Glutamatergic neuron (in vitro differentiated cells): ENCODE measurements at regions not wholly inside any gene's neighbourhood (a gene's known extent, or its start where the extent isn't known, plus 50 kb on each side); places are given as distances from the start of the nearest gene placed in this dataset.
A peak's percentile ranks its signal among the peaks of the same experiment; 100 is the strongest.

ENCODE experiments used
- DNase-seq: peaks from one replicate; pipeline ENCODE4 v3.0.0; 2022
- H3K27ac Mint-ChIP-seq: one replicate; pipeline ENCODE4 v1.8.0; 2020; ENCODE audit warnings: mild to moderate bottlenecking, mixed read lengths, inconsistent platforms; ENCODE audit not compliant: unreplicated experiment
- H3K27me3 Mint-ChIP-seq: one replicate; pipeline ENCODE4 v1.8.0; 2020; ENCODE audit warnings: mild to moderate bottlenecking, moderate library complexity, mixed read lengths, inconsistent platforms; ENCODE audit not compliant: unreplicated experiment
- H3K36me3 Mint-ChIP-seq: one replicate; pipeline ENCODE4 v1.8.0; 2020; ENCODE audit warnings: mild to moderate bottlenecking, mixed read lengths, inconsistent platforms; ENCODE audit not compliant: unreplicated experiment
- H3K4me1 Mint-ChIP-seq: one replicate; pipeline ENCODE4 v1.8.0; 2020; ENCODE audit warnings: mild to moderate bottlenecking, low read depth, mixed read lengths, inconsistent platforms; ENCODE audit not compliant: unreplicated experiment
- H3K4me3 Mint-ChIP-seq: one replicate; pipeline ENCODE4 v1.8.0; 2020; ENCODE audit warnings: mild to moderate bottlenecking, mixed read lengths, inconsistent platforms; ENCODE audit not compliant: unreplicated experiment
- H3K9me3 Mint-ChIP-seq: one replicate; pipeline ENCODE4 v1.8.0; 2020; ENCODE audit warnings: mild to moderate bottlenecking, moderate library complexity, mixed read lengths, inconsistent platforms; ENCODE audit not compliant: unreplicated experiment
- TF ChIP-seq, protein P1 (sequence below): fragments of 200-600 bp; sonication (generic); IDR thresholded peaks from one replicate; pipeline ENCODE4 v1.5.0; 2021; ENCODE audit not compliant: partially characterized antibody, unreplicated experiment

DNA sequence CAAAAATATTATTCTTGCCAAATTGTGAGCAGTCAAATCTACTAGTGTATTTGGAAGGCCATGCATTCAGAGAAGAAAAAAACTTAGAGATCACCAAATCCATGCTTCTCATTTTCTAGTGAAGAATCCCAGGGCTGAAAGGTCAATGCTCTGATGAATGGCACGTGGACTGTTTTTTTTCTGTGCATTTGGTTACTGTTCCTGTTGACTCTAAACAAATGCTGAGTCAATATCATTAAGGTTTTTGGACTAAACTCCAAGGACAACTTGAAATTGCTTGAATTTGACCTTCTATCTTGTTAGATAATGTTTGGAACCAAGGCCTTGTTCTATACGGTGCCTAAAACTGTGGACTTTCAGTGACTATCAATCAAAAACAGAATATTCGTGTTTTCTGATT lies 142.2 kb downstream of the OSTF1 start:
- Mint-ChIP-seq H3K27me3 (no peaks in the 10 kb centered on the region), H3K36me3 (peaks cover 4% of the 10 kb centered on the region), H3K4me1 (no peaks in the 10 kb centered on the region), H3K4me3 (no peak overlapping the region), H3K9me3 (peaks cover 1% of the 10 kb centered on the region), H3K27ac (no peak overlapping the region)
- TF ChIP-seq, protein P1, sequence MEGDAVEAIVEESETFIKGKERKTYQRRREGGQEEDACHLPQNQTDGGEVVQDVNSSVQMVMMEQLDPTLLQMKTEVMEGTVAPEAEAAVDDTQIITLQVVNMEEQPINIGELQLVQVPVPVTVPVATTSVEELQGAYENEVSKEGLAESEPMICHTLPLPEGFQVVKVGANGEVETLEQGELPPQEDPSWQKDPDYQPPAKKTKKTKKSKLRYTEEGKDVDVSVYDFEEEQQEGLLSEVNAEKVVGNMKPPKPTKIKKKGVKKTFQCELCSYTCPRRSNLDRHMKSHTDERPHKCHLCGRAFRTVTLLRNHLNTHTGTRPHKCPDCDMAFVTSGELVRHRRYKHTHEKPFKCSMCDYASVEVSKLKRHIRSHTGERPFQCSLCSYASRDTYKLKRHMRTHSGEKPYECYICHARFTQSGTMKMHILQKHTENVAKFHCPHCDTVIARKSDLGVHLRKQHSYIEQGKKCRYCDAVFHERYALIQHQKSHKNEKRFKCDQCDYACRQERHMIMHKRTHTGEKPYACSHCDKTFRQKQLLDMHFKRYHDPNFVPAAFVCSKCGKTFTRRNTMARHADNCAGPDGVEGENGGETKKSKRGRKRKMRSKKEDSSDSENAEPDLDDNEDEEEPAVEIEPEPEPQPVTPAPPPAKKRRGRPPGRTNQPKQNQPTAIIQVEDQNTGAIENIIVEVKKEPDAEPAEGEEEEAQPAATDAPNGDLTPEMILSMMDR: no peak
- DNase-seq: no peak

DNA sequence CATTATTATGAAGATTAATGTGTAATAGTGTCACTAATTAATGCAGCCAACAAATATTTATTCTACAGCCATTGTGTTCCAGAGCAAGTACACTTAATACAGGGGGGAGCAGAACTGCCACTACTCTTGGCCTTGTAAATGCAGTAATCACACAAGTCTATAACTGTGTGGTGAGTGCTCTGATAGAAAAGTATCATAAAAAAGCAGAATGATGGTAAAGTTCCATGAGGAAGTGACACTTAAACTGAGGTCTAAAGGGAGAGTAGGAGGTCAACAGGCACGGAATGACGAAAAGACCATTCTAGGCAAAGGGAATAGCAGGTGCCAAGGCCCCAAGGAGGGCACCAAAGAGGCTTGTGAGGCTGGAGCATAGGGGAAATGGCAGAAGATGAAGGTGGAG lies 142.9 kb downstream of the OSTF1 start:
- H3K36me3 Mint-ChIP-seq: peaks cover 6% of the 10 kb centered on the region
- TF ChIP-seq, protein P1: no peak
- H3K4me3 Mint-ChIP-seq: no peak overlapping the region
- DNase-seq: no peak
- peaks cover 1% of the 10 kb centered on the region for H3K9me3 Mint-ChIP-seq
- no peaks in the 10 kb centered on the region for H3K4me1 Mint-ChIP-seq
- no peak overlapping the region for H3K27ac Mint-ChIP-seq
- no peaks in the 10 kb centered on the region for H3K27me3 Mint-ChIP-seq

GRCh38 chr9:75233011-75233410 lies 144.7 kb downstream of the OSTF1 start:
- Mint-ChIP-seq H3K36me3 (peaks cover 6% of the 10 kb centered on the region), H3K27ac (no peak overlapping the region), H3K9me3 (peaks cover 1% of the 10 kb centered on the region), H3K4me1 (no peaks in the 10 kb centered on the region), H3K27me3 (no peaks in the 10 kb centered on the region), H3K4me3 (no peak overlapping the region)
- TF ChIP-seq, protein P1: no peak
- DNase-seq: no peak

DNA sequence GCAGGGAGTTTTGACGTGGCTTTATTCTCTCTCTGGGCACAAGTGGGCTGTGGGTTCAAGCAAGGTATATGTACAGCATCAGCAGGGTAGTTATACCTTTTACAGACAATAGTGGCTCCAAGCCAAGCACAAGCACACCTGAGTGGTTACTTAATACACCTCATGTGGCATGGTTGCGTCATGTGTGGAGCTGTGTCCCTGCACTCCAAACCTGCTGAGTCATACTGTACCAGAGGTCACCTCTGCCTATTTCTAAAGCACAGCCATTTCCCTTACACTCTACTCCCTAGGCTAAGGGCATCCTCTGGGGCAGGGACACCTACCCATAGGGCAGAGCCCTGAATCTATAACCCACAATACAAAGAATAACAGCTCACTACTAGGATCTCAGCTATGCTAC lies 147.3 kb downstream of the OSTF1 start:
- Mint-ChIP-seq H3K27me3 (no peaks in the 10 kb centered on the region), H3K27ac (no peak overlapping the region), H3K4me3 (no peak overlapping the region), H3K36me3 (peaks cover 6% of the 10 kb centered on the region), H3K9me3 (peaks cover 1% of the 10 kb centered on the region), H3K4me1 (no peaks in the 10 kb centered on the region)
- DNase-seq: no peak
- TF ChIP-seq, protein P1: no peak

DNA sequence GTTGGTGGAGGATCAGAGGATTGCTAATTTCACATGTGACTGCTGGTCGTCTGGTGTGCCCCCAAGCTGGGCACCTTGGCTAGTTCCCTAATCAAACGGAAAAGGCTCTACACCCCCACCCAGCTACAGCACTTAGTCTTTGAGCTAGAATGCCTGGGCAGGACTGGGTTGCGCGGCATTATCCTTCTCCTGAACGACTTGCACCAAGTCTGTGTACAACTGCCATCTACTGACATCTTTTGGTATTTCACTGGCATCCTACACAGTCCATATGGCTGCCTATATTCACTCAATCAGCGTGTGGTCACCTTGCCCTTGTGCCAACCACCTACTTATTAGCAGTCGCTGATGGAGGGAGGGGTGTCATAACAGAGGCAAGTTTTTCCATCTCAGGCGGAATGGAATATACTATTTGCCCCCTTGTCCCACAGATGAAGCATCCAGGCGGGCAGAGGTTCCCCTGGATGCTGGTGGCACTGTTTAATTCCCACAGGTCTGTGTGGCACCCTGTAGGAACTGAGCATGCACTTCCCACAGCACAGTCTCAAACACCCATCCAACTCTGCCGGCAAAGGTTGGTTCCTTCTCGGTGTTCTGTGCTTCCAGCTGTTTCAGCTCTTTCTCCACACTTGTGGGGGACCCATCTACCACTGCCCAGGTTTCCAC lies 150.1 kb downstream of the OSTF1 start:
- TF ChIP-seq, protein P1: peak; percentile 73
- Mint-ChIP-seq H3K9me3 (peaks cover 1% of the 10 kb centered on the region), H3K4me1 (no peaks in the 10 kb centered on the region), H3K36me3 (peaks cover 6% of the 10 kb centered on the region), H3K4me3 (no peak overlapping the region), H3K27ac (no peak overlapping the region), H3K27me3 (no peaks in the 10 kb centered on the region)
- DNase-seq: peak; percentile 26
